ENCODE measurements at regions not wholly inside any gene's neighbourhood (a gene's known extent, or its start where the extent isn't known, plus 50 kb on each side); places are given as distances from the start of the nearest gene placed in this dataset.

- TF ChIP-seq RELB (IDR thresholded peaks at IDR 0.05; ENCODE audit: low read depth) (no peak), RAD21 (IDR thresholded peaks at IDR 0.05; ENCODE audit: insufficient read depth, low read depth, low read length) (no peak), MEF2A (IDR thresholded peaks at IDR 0.05; ENCODE audit: insufficient read depth, low read depth, low read length) (no peak), CTCF (IDR thresholded peaks at IDR 0.05 in 2 of 3, conservative IDR thresholded peaks at IDR 0.05 in 1 of 3; ENCODE audit: control insufficient read depth in 2 of 3, extremely low read depth in 1 of 3, insufficient read depth in 1 of 3, low read depth in 3 of 3, low read length in 3 of 3) (no peak), MAX (IDR thresholded peaks at IDR 0.05; ENCODE audit: low read depth, low read length) (no peak), ZNF274 (IDR thresholded peaks at IDR 0.05; ENCODE audit: insufficient read depth, insufficient read length) (no peak), ATF2 (IDR thresholded peaks at IDR 0.05; ENCODE audit: low read length) (no peak), ZBTB4 (CRISPR knock-in tag; IDR thresholded peaks at IDR 0.05) (no peak), JUNB (IDR thresholded peaks at IDR 0.05) (no peak), ZSCAN29 (IDR thresholded peaks at IDR 0.05) (no peak), POLR2AphosphoS5 (IDR thresholded peaks at IDR 0.05; ENCODE audit: low read length) (no peak), MTA3 (IDR thresholded peaks at IDR 0.05; ENCODE audit: borderline replicate concordance, low read length) (no peak), POLR2A (IDR thresholded peaks at IDR 0.05; ENCODE audit: low read depth, low read length) (no peak), HDGF (IDR thresholded peaks at IDR 0.05) (no peak)
Observed at GRCh38 chr12:128043317-128043716, 223.7 kb upstream of the TMEM132C start.
